ENCODE measurements at regions not wholly inside any gene's neighbourhood (a gene's known extent, or its start where the extent isn't known, plus 50 kb on each side); places are given as distances from the start of the nearest gene placed in this dataset.
"Not testable (repeated sequence)": the region's sequence is repeated elsewhere in the genome, so short reads cannot be mapped to it uniquely, and the experiment has no call there.

- H3K4me1 Mint-ChIP-seq (ENCODE audit: low read depth); H3K4me3 Mint-ChIP-seq: not testable (repeated sequence)
Measured at GRCh38 chr18:14997899-14998298, 249.9 kb downstream of the ANKRD30B start.

GRCh38 chr18:14998360-14999042 is 250.5 kb downstream of the ANKRD30B start:
- not testable (repeated sequence) for H3K4me3 Mint-ChIP-seq; H3K27ac Mint-ChIP-seq; H3K4me1 Mint-ChIP-seq (ENCODE audit: low read depth); H3K9me3 Mint-ChIP-seq; H3K36me3 Mint-ChIP-seq (ENCODE audit: low read depth); DNase-seq (ENCODE audit: low spot score); H3K27me3 Mint-ChIP-seq (ENCODE audit: low read depth)

More at GRCh38 chr18:14997899-14998298, 249.9 kb downstream of the ANKRD30B start:
- H3K9me3 Mint-ChIP-seq; DNase-seq (ENCODE audit: low spot score); H3K27me3 Mint-ChIP-seq (ENCODE audit: low read depth); H3K27ac Mint-ChIP-seq; H3K36me3 Mint-ChIP-seq (ENCODE audit: low read depth): not testable (repeated sequence)

- peaks cover 5% of the 10 kb centered on the region for H3K9me3 Mint-ChIP-seq
- no peaks in the 10 kb centered on the region for H3K4me1 Mint-ChIP-seq (ENCODE audit: low read depth)
- H3K27ac Mint-ChIP-seq: no peak overlapping the region
- no peak overlapping the region for H3K4me3 Mint-ChIP-seq
- no peaks in the 10 kb centered on the region for H3K27me3 Mint-ChIP-seq (ENCODE audit: low read depth)
- no peak for DNase-seq (ENCODE audit: low spot score)
- no peaks in the 10 kb centered on the region for H3K36me3 Mint-ChIP-seq (ENCODE audit: low read depth)
Measured at GRCh38 chr18:14999085-14999975, 251.4 kb downstream of the ANKRD30B start.

- not testable (repeated sequence) for H3K27me3 Mint-ChIP-seq (ENCODE audit: low read depth); DNase-seq (ENCODE audit: low spot score); H3K4me1 Mint-ChIP-seq (ENCODE audit: low read depth); H3K36me3 Mint-ChIP-seq (ENCODE audit: low read depth); H3K27ac Mint-ChIP-seq; H3K4me3 Mint-ChIP-seq; H3K9me3 Mint-ChIP-seq
Measured at GRCh38 chr18:15000119-15001037, 252.4 kb downstream of the ANKRD30B start.

GRCh38 chr18:15001038-15001794 is 253.2 kb downstream of the ANKRD30B start:
- H3K4me1 Mint-ChIP-seq (ENCODE audit: low read depth); H3K27me3 Mint-ChIP-seq (ENCODE audit: low read depth); DNase-seq (ENCODE audit: low spot score); H3K27ac Mint-ChIP-seq; H3K36me3 Mint-ChIP-seq (ENCODE audit: low read depth); H3K4me3 Mint-ChIP-seq; H3K9me3 Mint-ChIP-seq: not testable (repeated sequence)

GRCh38 chr18:15001795-15002107 is 253.8 kb downstream of the ANKRD30B start:
- not testable (repeated sequence) for H3K4me3 Mint-ChIP-seq; H3K4me1 Mint-ChIP-seq (ENCODE audit: low read depth); H3K36me3 Mint-ChIP-seq (ENCODE audit: low read depth); DNase-seq (ENCODE audit: low spot score); H3K9me3 Mint-ChIP-seq; H3K27ac Mint-ChIP-seq; H3K27me3 Mint-ChIP-seq (ENCODE audit: low read depth)

- H3K27ac Mint-ChIP-seq; H3K27me3 Mint-ChIP-seq (ENCODE audit: low read depth); H3K36me3 Mint-ChIP-seq (ENCODE audit: low read depth); H3K4me1 Mint-ChIP-seq (ENCODE audit: low read depth); H3K4me3 Mint-ChIP-seq; DNase-seq (ENCODE audit: low spot score); H3K9me3 Mint-ChIP-seq: not testable (repeated sequence)
Measured at GRCh38 chr18:15002765-15003164, 254.8 kb downstream of the ANKRD30B start.

- not testable (repeated sequence) for H3K9me3 Mint-ChIP-seq; DNase-seq (ENCODE audit: low spot score); H3K27me3 Mint-ChIP-seq (ENCODE audit: low read depth); H3K4me1 Mint-ChIP-seq (ENCODE audit: low read depth); H3K4me3 Mint-ChIP-seq; H3K36me3 Mint-ChIP-seq (ENCODE audit: low read depth); H3K27ac Mint-ChIP-seq
Measured at GRCh38 chr18:15003231-15003630, 255.3 kb downstream of the ANKRD30B start.

GRCh38 chr18:15003636-15004269 is 255.8 kb downstream of the ANKRD30B start:
- not testable (repeated sequence) for H3K4me1 Mint-ChIP-seq (ENCODE audit: low read depth); DNase-seq (ENCODE audit: low spot score); H3K27ac Mint-ChIP-seq; H3K36me3 Mint-ChIP-seq (ENCODE audit: low read depth); H3K9me3 Mint-ChIP-seq; H3K27me3 Mint-ChIP-seq (ENCODE audit: low read depth); H3K4me3 Mint-ChIP-seq

GRCh38 chr18:15004270-15004973 is 256.4 kb downstream of the ANKRD30B start:
- H3K9me3 Mint-ChIP-seq; H3K4me1 Mint-ChIP-seq (ENCODE audit: low read depth); H3K4me3 Mint-ChIP-seq; H3K36me3 Mint-ChIP-seq (ENCODE audit: low read depth); H3K27me3 Mint-ChIP-seq (ENCODE audit: low read depth); H3K27ac Mint-ChIP-seq; DNase-seq (ENCODE audit: low spot score): not testable (repeated sequence)

GRCh38 chr18:15005313-15006130 is 257.6 kb downstream of the ANKRD30B start:
- Mint-ChIP-seq H3K36me3 (ENCODE audit: low read depth) (no peaks in the 10 kb centered on the region), H3K4me1 (ENCODE audit: low read depth) (no peaks in the 10 kb centered on the region), H3K27me3 (ENCODE audit: low read depth) (no peaks in the 10 kb centered on the region), H3K9me3 (peaks cover 4% of the 10 kb centered on the region), H3K4me3 (no peak overlapping the region), H3K27ac (no peak overlapping the region)
- DNase-seq (ENCODE audit: low spot score): no peak

GRCh38 chr18:15006616-15007015 is 258.6 kb downstream of the ANKRD30B start:
- not testable (repeated sequence) for H3K9me3 Mint-ChIP-seq; DNase-seq (ENCODE audit: low spot score); H3K27ac Mint-ChIP-seq; H3K4me1 Mint-ChIP-seq (ENCODE audit: low read depth); H3K27me3 Mint-ChIP-seq (ENCODE audit: low read depth); H3K36me3 Mint-ChIP-seq (ENCODE audit: low read depth); H3K4me3 Mint-ChIP-seq
